CD4-positive, alpha-beta T cell treated with Interleukin-10 for 1 hour (primary cell): ENCODE measurements at regions not wholly inside any gene's neighbourhood (a gene's known extent, or its start where the extent isn't known, plus 50 kb on each side); places are given as distances from the start of the nearest gene placed in this dataset.

Experiments
- DNase-seq: peaks from one replicate; pipeline ENCODE4 v3.0.0-alpha.2; 2020

- DNase-seq = no peak
Observed at GRCh38 chr9:107213080-107213479, 70.0 kb upstream of the RAD23B start.

GRCh38 chr9:107213561-107214028, 69.5 kb upstream of the RAD23B start:
- peak; percentile 33 for DNase-seq

- no peak for DNase-seq
Observed at GRCh38 chr9:107214381-107214780, 68.7 kb upstream of the RAD23B start.

- no peak for DNase-seq
Observed at GRCh38 chr9:107214915-107215314, 68.2 kb upstream of the RAD23B start.

- DNase-seq = no peak
Observed at GRCh38 chr9:107215381-107215780, 67.7 kb upstream of the RAD23B start.

- no peak for DNase-seq
Observed at GRCh38 chr9:107216329-107216728, 66.8 kb upstream of the RAD23B start.

GRCh38 chr9:107218829-107219485, 64.1 kb upstream of the RAD23B start:
- no peak for DNase-seq

- no peak for DNase-seq
Observed at GRCh38 chr9:107219486-107220077, 63.5 kb upstream of the RAD23B start.

- DNase-seq = no peak
Observed at GRCh38 chr9:107221321-107221720, 61.8 kb upstream of the RAD23B start.

GRCh38 chr9:107222020-107222522, 61.0 kb upstream of the RAD23B start:
- DNase-seq = no peak

- no peak for DNase-seq
Observed at GRCh38 chr9:107223381-107223780, 59.7 kb upstream of the RAD23B start.

GRCh38 chr9:107224252-107224651, 58.8 kb upstream of the RAD23B start:
- DNase-seq = no peak

GRCh38 chr9:107226421-107226820, 56.7 kb upstream of the RAD23B start:
- no peak for DNase-seq

GRCh38 chr9:107227774-107228173, 55.3 kb upstream of the RAD23B start:
- no peak for DNase-seq

- DNase-seq = no peak
Observed at GRCh38 chr9:107228496-107229039, 54.5 kb upstream of the RAD23B start.

GRCh38 chr9:107229241-107229741, 53.8 kb upstream of the RAD23B start:
- DNase-seq = no peak
